Esophagus muscularis mucosa (tissue), 4 donors: ENCODE measurements at regions not wholly inside any gene's neighbourhood (a gene's known extent, or its start where the extent isn't known, plus 50 kb on each side); places are given as distances from the start of the nearest gene placed in this dataset.

ENCODE experiments used
- DNase-seq: peaks from one replicate; pipeline ENCODE4 v3.0.0-alpha.2; 2017; ENCODE audit errors: extremely low spot score
- H3K27ac ChIP-seq, 4 donors: fragments of 200-600 bp; sonication (generic); replicated peaks in 1 of 4; 1 replicate in 3 of 4; 2 replicates in 1 of 4; pipeline ENCODE4 v1.5.1; 2016 to 2019; ENCODE audit warnings: mild to moderate bottlenecking in 1 of 4
- H3K27me3 ChIP-seq, 4 donors: fragments of 200-600 bp; sonication (generic); one replicate each; pipeline versions ENCODE4 v1.5.1 to v1.6.0; 2016 to 2019
- H3K36me3 ChIP-seq, 4 donors: fragments of 200-600 bp; sonication (generic); one replicate each; pipeline ENCODE4 v1.5.1; 2016 to 2019
- H3K4me1 ChIP-seq, 4 donors: fragments of 200-600 bp; sonication (generic); one replicate each; pipeline ENCODE4 v1.5.1; 2016 to 2019
- H3K4me3 ChIP-seq, 4 donors: fragments of 200-600 bp; sonication (generic); 1 replicate in 2 of 4; 2 replicates in 2 of 4; pipeline ENCODE4 v1.5.1; 2016 to 2019; ENCODE audit warnings: mild to moderate bottlenecking in 4 of 4, moderate library complexity in 1 of 4
- H3K9me3 ChIP-seq, 4 donors: fragments of 200-600 bp; sonication (generic); 1 replicate in 3 of 4; 2 replicates in 1 of 4; pipeline ENCODE4 v1.5.1; 2016 to 2019
- CTCF ChIP-seq, 3 experiments: fragments of 200-600 bp in 2 of 3; fragments of 450-650 bp in 1 of 3; sonication (generic) in 2 of 3; IDR thresholded peaks; one replicate each; pipeline ENCODE4 v1.5.1; 2017 to 2019; ENCODE audit warnings: antibody characterized with exemption in 3 of 3, mild to moderate bottlenecking in 2 of 3, moderate library complexity in 1 of 3
- EP300 ChIP-seq: sonication (generic); formaldehyde crosslinking; IDR thresholded peaks from one replicate; pipeline ENCODE4 v1.6.1; 2017; ENCODE audit warnings: antibody characterized with exemption
- POLR2A ChIP-seq: fragments of 450-650 bp; IDR thresholded peaks from one replicate; pipeline ENCODE4 v1.6.1; 2017; ENCODE audit warnings: antibody characterized with exemption, moderate library complexity, mild to moderate bottlenecking, low read depth
- POLR2AphosphoS5 ChIP-seq, 2 donors: sonication (generic); formaldehyde crosslinking; IDR thresholded peaks; one replicate each; pipeline ENCODE4 v1.6.1; 2017; ENCODE audit warnings: antibody characterized with exemption in 2 of 2
- WGBS: methylation state at CpG from one replicate; pipeline ENCODE4 v1.1.5; 2018; 5-methylcytosine and 5-hydroxymethylcytosine counted together
- intact Hi-C: fragments of 100-400 bp; cut with DNase I; formaldehyde crosslinking; loops from one replicate; pipeline ENCODE4 v1.15.1; 2023

- DNase-seq, result no peak
- peaks cover 15 to 59% (median 27%) of the 10 kb centered on the region in 4 donors for H3K4me1 ChIP-seq
- no peak overlapping the region for H3K4me3 ChIP-seq
- no peak for TF ChIP-seq EP300
- no peak for TF ChIP-seq CTCF (IDR thresholded peaks at IDR 0.05)
- TF ChIP-seq POLR2A, result no peak
- TF ChIP-seq POLR2AphosphoS5 (IDR thresholded peaks at IDR 0.05), result no peak
- H3K27me3 ChIP-seq, result no peaks in the 10 kb centered on the region
- H3K9me3 ChIP-seq, result no peaks in the 10 kb centered on the region
- 80% methylated on average over 2 of the region's 2 CpGs for WGBS
- peak overlapping the region in 2 of 4 donors; percentile 10 to 22 for H3K27ac ChIP-seq
- H3K36me3 ChIP-seq, result no peaks in the 10 kb centered on the region
- intact Hi-C loops, result no loop called here
Observed at GRCh38 chr9:109906766-109907382, 126.9 kb downstream of the PALM2AKAP2 start.

DNA sequence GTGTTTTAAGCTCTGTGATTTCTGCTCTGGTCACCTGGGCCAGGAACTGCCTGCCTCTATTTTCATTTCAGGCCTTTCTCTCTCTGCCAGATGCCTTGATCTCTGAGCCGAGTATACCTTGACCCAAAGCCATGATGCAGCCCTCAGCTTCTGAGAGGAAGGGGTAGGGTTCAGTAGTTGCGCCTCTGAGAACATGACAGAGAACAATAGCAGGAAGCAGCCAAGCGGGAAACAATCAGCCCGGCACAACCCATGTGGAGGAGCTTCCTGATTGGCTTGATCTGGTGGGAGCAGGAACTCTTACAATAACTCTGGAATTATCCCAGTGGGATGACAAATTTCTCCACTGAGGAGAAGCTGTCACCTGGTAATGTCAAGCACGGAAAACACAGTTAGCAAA is 127.4 kb downstream of the PALM2AKAP2 start:
- H3K27me3 ChIP-seq, result no peaks in the 10 kb centered on the region
- intact Hi-C loops, result no loop called here
- H3K9me3 ChIP-seq, result no peaks in the 10 kb centered on the region
- DNase-seq, result no peak
- WGBS, result 77% methylated on average over 5 of the region's 5 CpGs
- H3K4me3 ChIP-seq, result no peak overlapping the region
- no peak for TF ChIP-seq POLR2A
- TF ChIP-seq EP300, result no peak
- TF ChIP-seq POLR2AphosphoS5 (IDR thresholded peaks at IDR 0.05), result peak; percentile 53 to 56
- no peak for TF ChIP-seq CTCF (IDR thresholded peaks at IDR 0.05)
- H3K27ac ChIP-seq, result peak overlapping the region in 3 of 4 donors; percentile 15 to 61 (median 22)
- no peaks in the 10 kb centered on the region for H3K36me3 ChIP-seq
- H3K4me1 ChIP-seq, result peaks cover 16 to 63% (median 31%) of the 10 kb centered on the region in 4 donors

GRCh38 chr9:109907810-109908458 is 127.9 kb downstream of the PALM2AKAP2 start:
- Histone ChIP-seq H3K9me3 (no peaks in the 10 kb centered on the region), H3K27me3 (no peaks in the 10 kb centered on the region), H3K4me1 (peaks cover 20 to 65% (median 36%) of the 10 kb centered on the region in 4 donors), H3K27ac (peak overlapping the region; percentile 15 to 61 (median 22)), H3K4me3 (no peak overlapping the region), H3K36me3 (no peaks in the 10 kb centered on the region)
- DNase-seq, result no peak
- TF ChIP-seq POLR2AphosphoS5 (IDR thresholded peaks at IDR 0.05) (no peak), CTCF (IDR thresholded peaks at IDR 0.05) (no peak), POLR2A (no peak), EP300 (no peak)
- intact Hi-C loops, result no loop called here
- 94% methylated on average over 4 of the region's 4 CpGs for WGBS

DNA sequence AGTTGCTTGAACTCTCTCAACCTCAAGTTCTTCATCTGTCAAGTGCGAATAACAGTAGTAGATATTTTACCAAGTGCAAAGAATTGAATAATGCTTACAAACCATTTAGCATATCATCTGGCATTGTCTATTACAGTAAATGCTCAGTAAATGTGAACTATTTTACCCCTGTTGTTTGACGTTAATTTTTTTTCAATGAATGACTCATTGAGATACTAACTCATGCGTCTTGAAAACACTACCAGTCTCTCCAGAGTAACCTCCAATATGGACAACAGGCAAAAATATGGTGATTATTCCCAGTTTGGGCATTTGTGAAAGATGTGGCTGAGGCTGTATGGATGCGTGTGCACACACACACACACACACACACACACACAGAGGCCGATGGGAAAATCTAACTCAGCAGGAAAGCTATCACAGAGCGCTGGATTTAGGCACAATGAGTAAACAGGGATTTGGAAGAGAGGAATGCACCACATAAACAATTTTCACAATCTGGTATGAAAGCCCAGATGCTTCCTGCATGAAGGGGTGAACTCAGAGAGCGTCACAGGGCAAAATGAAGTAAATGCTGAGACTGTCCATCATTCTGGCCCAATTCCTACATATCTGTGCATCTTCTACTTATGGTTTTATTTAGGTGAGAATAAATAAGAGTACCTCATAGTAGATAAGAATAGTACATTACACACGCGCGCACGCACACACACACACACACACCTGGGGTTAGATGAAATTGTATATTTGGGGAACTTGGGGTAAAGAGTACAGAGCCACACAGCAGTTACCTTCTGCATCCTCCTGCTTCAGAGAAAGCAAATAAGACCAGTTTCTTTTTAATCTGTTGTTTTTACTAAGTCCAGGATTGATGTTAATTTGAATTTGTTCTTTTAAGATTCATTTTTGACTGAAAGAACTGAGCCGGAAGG is 128.7 kb downstream of the PALM2AKAP2 start:
- Histone ChIP-seq H3K9me3 (no peaks in the 10 kb centered on the region), H3K27ac (peak overlapping the region in 3 of 4 donors; percentile 15 to 61 (median 23)), H3K27me3 (no peaks in the 10 kb centered on the region), H3K4me1 (peaks cover 23 to 64% (median 37%) of the 10 kb centered on the region in 4 donors), H3K36me3 (no peaks in the 10 kb centered on the region), H3K4me3 (no peak overlapping the region)
- 85% methylated on average over 12 of the region's 12 CpGs for WGBS
- no peak for DNase-seq
- intact Hi-C loops, result no loop called here
- TF ChIP-seq POLR2A (no peak), CTCF (IDR thresholded peaks at IDR 0.05) (no peak), EP300 (no peak), POLR2AphosphoS5 (IDR thresholded peaks at IDR 0.05) (no peak)
